Posterior vena cava (tissue), 2 donors: ENCODE measurements at regions not wholly inside any gene's neighbourhood (a gene's known extent, or its start where the extent isn't known, plus 50 kb on each side); places are given as distances from the start of the nearest gene placed in this dataset.

ENCODE experiments used
- DNase-seq: peaks from one replicate; pipeline ENCODE4 v3.0.0-alpha.2; 2020; ENCODE audit warnings: low spot score
- intact Hi-C, 2 donors: fragments of 100-400 bp; cut with DNase I; formaldehyde crosslinking; loops; one replicate each; pipeline versions ENCODE4 v1.14.1 to v1.14.2; 2022 to 2023
- donor health status: DM: yes; HTN: yes; CAD: no.
- donor health status: DM: yes; HTN: yes; CAD: no.

DNA sequence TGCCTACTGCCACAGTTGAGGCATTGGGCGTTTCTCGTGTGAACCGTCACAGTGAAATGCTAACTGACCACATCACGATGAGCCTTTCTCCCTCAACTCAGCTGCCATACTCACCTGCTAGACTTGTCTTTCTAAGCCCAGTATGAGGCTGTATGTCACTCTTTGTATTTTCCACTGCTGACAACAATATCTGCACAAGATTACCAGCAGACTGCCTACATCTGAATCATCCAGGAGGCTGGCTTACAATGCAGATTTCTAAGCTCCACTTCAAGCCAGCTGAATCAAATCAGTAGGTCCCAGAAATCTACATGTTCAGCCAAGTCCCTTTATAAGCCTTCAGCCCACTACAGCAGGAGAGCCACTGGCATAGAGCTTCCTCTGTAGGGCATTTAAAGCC, 355.0 kb upstream of the DUSP10 start:
- intact Hi-C loops: no loop called here
- no peak for DNase-seq

- DNase-seq: no peak
- intact Hi-C loops: no loop called here
Observed at GRCh38 chr1:222096476-222096772, 354.5 kb upstream of the DUSP10 start.

DNA sequence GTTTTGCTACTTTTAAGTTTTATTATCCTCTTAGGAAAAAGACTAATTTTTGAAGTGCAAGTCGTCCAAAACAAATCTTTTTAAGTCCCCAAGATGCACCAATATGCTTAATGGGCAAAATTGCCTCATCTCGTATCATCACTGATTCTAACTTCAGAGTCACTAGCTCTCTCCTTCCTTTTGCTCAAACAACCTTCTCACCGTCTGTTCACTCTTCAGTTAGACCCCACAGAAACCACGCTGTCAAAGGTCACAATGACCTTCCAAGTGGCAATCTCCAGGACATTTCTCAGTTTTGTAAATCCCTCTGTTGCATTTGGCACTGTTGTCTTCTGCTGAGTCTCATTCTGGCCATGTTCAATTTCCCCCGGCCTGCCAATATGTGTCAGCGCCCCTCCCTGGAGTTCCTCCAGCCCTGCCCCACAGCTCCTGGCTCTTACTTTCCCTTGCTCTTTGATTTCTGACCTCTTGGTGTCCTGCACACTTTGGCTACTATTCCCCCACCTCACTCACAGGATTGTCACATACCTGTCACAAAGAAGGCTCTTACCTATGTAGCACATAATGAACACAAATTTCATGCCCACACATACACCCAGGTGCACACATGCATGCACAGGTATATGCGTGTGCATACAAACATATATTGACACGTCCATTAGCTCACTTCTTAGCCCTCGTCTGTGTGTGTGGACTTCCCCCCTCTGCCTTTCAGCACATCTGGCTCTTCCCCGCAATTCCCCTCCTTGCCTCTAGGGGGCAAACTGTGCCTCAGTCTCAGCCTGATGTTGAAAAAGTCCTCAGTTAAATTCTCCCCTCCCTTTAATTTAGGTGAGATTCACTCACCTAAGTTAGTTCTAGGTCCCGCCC, 354.0 kb upstream of the DUSP10 start:
- intact Hi-C loops: no loop called here
- DNase-seq: no peak

DNA sequence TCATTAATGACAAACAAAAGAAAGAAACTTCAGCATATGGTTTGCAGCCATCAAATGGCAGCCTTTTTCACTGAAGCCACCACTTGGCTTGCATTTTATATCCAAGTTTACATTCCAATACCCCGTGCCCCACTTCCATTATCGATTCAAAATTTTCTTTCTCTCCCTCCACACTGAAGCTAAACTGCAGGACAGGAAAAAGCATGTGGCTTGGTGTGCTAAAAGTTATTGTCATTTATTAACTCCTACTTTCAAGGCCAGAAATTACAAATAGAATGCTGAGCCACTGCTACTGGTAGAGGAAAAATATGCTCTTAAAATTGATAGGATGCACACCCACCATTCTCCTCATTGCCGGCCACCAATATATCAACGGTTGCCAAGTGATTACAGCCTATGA, 351.6 kb upstream of the DUSP10 start:
- intact Hi-C loops: no loop called here
- no peak for DNase-seq

- no peak for DNase-seq
- intact Hi-C loops: no loop called here
Observed at GRCh38 chr1:222090103-222090502, 348.2 kb upstream of the DUSP10 start.

DNA sequence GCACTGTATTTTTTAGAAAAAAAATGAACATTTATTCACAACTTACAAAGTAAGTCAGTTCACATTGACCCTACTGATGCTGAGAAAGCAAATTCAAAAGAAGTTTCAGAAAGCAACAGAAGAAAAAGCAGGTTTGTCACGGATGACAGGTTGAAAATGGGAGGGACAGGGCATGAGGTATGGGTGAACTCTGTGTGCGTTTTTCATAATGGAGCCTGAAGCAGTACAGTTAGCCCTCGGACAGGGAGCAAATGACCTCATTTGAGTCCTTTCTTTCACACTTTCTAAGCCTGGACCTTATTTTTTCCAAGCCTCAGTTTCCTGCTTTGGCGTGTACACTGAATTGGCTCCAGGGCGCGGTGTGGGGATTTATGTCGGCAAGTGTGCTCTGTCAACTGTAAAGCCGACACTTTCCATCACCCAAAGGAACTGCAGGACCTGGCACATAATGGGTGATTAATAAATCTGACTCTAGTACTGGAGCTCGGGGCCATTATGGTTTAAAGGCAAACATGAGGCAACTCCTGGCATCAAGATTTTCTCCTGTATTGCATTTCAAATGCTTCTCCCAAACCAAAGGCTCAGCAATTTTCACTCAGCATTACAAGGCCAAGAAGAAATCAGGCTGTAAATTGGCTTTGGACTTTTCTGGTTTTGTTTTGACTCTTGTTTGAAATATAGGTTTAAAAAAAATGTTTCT, 345.5 kb upstream of the DUSP10 start:
- DNase-seq: no peak
- intact Hi-C loops: no loop called here

- intact Hi-C loops: no loop called here
Observed at GRCh38 chr1:222084996-222085395, 343.1 kb upstream of the DUSP10 start.

DNA sequence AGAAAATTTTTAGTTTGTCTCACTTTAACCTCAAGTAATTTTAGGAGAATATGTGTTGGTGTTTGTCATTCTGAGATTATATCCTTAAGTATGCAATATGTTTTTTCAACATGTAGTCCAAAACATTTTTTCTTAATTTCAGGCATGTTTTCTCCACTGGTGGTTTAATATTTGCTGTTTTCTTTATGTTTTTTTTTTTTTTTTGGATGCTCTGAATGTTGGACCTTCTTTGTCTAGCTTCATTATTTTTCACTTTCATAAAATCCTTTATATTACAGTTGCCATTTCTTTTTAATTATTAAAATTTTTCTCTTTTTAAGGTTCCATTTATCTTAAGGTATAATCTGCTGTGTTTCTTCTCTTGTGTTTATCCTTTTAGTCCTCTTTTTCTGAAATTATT, 342.2 kb upstream of the DUSP10 start:
- intact Hi-C loops: no loop called here
- no peak for DNase-seq

More at GRCh38 chr1:222084996-222085395, 343.1 kb upstream of the DUSP10 start:
- DNase-seq: no peak

DNA sequence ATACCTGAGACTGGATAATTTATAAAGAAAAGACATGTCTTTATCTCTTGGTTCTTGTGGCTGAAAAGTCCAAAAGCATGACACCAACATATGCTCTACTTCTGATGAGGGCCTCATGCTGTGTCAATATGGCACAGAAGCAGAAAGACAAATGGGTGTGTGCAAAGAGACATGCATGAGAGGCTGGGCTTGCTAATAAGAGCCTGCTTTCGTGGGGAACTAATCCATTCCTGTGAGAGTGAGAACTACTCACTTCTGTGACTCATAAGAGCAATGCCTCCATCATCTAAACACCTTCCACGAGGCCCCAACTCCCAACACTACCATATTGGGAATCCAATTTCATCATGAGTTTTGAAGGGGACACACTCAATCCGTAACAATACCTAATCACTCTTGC, 340.0 kb upstream of the DUSP10 start:
- DNase-seq: no peak
- intact Hi-C loops: no loop called here

- no peak for DNase-seq
- intact Hi-C loops: no loop called here
Observed at GRCh38 chr1:222079566-222079965, 337.7 kb upstream of the DUSP10 start.

GRCh38 chr1:222077206-222077605, 335.3 kb upstream of the DUSP10 start:
- intact Hi-C loops: no loop called here
- no peak for DNase-seq

- DNase-seq: no peak
- intact Hi-C loops: no loop called here
Observed at GRCh38 chr1:222074317-222074716, 332.4 kb upstream of the DUSP10 start.

DNA sequence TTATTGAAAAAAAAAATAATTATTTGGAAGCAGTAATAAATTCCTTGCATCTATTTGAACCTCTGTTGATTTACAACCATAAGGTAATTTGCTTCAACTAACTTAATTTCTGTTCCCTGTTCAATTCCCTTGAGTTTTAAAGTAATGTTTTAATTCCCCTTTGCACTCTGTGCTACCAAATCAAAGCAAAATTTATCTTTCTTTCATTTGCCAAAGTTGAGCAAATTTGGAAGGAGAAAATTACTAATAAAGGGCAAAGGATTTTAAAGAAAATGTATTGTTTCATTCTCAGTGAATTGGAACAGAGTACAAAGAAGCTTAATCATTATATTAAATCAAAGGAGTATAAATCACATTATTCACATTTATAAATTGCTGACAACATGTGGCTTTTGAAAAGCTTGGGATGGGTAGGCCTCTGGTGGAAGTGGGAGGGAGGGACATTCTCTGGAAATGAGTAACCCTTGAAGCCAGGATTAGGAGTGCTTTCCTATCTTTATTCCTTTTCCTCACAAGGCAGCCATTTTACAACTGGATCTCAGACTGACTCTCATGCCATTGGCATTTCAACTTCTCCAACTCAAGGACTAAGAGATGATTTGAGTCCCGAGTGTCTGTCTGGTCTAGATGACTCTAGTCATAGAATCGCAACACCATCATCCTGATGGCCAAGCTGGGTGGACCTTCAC, 331.6 kb upstream of the DUSP10 start:
- DNase-seq: no peak
- intact Hi-C loops: no loop called here

- DNase-seq: no peak
- intact Hi-C loops: no loop called here
Observed at GRCh38 chr1:222071387-222071786, 329.5 kb upstream of the DUSP10 start.

GRCh38 chr1:222068937-222069336, 327.0 kb upstream of the DUSP10 start:
- intact Hi-C loops: no loop called here
- DNase-seq: no peak

DNA sequence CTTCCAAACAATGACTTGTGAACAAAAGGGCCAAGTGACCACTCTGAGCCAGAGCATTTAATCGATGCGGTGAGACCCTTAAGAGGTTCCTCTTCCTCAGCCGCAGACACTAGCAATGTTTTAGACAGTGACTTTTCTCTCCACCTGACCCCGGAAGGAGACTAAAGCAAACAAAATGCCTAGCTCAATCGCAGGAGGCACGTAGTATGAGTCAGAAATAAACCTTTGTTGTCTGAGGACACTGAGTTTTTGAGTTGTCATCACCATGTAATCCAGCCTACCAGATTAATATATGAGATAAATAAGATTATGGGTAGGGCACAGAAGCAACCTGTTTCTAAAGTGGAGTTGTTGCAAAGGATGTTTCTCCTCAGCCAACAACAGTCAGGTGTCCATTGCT, 326.2 kb upstream of the DUSP10 start:
- intact Hi-C loops: no loop called here
- DNase-seq: no peak

- intact Hi-C loops: no loop called here
- DNase-seq: no peak
Observed at GRCh38 chr1:222066539-222066938, 324.6 kb upstream of the DUSP10 start.

- intact Hi-C loops: no loop called here
- no peak for DNase-seq
Observed at GRCh38 chr1:222065234-222065633, 323.3 kb upstream of the DUSP10 start.

DNA sequence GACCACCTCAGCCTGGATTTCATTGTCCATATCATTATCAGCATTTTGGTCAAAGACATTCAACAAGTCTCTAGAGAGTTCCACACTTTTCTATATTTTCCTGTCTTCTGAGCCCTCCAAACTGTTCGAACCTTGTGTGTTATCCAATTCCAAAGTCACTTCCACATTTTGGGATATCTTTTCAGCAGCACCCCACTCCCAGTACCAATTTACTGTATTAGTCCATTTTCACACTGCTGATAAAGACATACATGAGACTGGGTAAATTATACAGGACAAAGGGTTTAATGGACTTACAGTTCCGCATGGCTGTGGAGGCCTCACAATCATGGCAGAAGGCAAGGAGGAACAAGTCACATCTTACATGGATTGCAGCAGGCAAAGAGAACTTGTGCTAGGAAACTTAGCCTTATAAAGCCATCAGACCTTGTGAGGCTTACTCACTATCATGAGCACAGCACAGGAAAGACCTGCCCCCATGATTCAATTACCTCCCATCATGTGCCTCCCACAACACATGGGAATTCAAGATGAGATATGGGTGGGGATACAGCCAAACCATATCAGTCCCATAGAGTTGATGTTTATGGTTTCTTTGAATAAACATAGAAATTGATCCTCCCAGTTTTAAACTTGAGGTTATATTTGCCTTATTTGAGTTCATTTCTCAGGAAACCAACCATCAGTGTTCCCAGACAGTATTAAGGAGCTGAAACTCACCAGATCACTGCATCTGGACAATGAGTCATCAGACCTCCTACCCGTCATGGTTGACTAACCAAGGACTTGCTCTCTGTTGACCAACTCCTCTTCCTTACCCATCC, 322.7 kb upstream of the DUSP10 start:
- intact Hi-C loops: no loop called here
- no peak for DNase-seq

DNA sequence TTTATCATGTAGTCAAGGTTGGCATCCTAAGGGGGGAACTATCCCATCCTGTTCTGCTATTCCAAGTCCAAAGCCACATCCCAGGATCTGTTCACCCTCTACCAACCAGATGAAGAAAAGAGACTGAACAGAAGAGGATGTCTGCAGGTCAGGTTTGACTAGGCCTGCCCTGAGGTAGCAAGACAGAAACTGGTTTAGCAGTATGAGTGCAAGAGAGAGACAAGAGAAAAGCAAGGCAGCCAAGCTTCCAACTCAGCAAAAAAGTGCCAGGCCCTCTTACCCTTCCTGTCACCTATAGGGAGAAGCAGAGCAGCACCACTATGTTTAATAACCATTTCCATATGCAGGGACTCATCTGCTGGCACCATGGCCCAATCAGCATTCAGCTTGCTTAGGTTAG, 320.8 kb upstream of the DUSP10 start:
- DNase-seq: no peak
- intact Hi-C loops: no loop called here
